ENCODE measurements at regions not wholly inside any gene's neighbourhood (a gene's known extent, or its start where the extent isn't known, plus 50 kb on each side); places are given as distances from the start of the nearest gene placed in this dataset.

GRCh38 chrX:2626750-2627149 lies 64.3 kb upstream of the CD99 start:
- Histone ChIP-seq H2BK5ac (ENCODE audit: low read depth, low read length, poor library complexity, severe bottlenecking) (no peak overlapping the region), H2AFZ (replicated peaks; ENCODE audit: low read length, poor library complexity) (no peak overlapping the region), H2BK20ac (ENCODE audit: low read depth, low read length) (no peak overlapping the region), H3K9me3 (ENCODE audit: control insufficient read depth, insufficient read depth, low read length) (no peaks in the 10 kb centered on the region), H3K27ac (ENCODE audit: insufficient read depth, low read length) (no peak overlapping the region), H3K9me1 (ENCODE audit: insufficient read depth, low read length) (no peaks in the 10 kb centered on the region), H3K14ac (replicated peaks; ENCODE audit: low read depth, low read length) (no peak overlapping the region), H4K20me1 (ENCODE audit: insufficient read depth, low read length) (no peaks in the 10 kb centered on the region), H3K27me3 (ENCODE audit: control insufficient read depth, insufficient read depth, low read length) (no peaks in the 10 kb centered on the region), H3K4me3 (ENCODE audit: insufficient read depth, low read depth, low read length) (no peak overlapping the region), H3K79me1 (ENCODE audit: low read depth in 1 of 2, low read length in 2 of 2) (peaks cover 0 to 4% of the 10 kb centered on the region in 2 experiments; a peak in 1 of 4 replicates), H2BK15ac (ENCODE audit: low read depth, low read length) (no peak overlapping the region), H3K36me3 (ENCODE audit: control insufficient read depth, insufficient read depth, low read length) (peaks cover 7% of the 10 kb centered on the region), H4K91ac (ENCODE audit: insufficient read depth, low read depth, low read length) (no peak overlapping the region), H3K56ac (ENCODE audit: extremely low read depth, insufficient read depth, low read length) (no peak overlapping the region), H3K4me2 (ENCODE audit: low read depth, low read length) (no peak overlapping the region), H3K9ac (ENCODE audit: low read depth, low read length) (no peak overlapping the region), H3K4ac (ENCODE audit: low read depth, low read length) (no peak overlapping the region), H2BK120ac (ENCODE audit: low read depth, low read length) (no peak overlapping the region), H3K4me1 (ENCODE audit: control insufficient read depth, insufficient read depth, low read length) (no peaks in the 10 kb centered on the region), H2AK9ac (replicated peaks; ENCODE audit: low read depth, low read length, poor library complexity) (peak overlapping the region; percentile 40), H3K18ac (ENCODE audit: low read depth, low read length) (no peak overlapping the region), H4K8ac (ENCODE audit: low read depth in 2 of 2, low read length in 2 of 2) (no peak overlapping the region), H2AK5ac (ENCODE audit: low read depth, low read length) (no peak overlapping the region), H3K23ac (ENCODE audit: low read depth, low read length) (no peak overlapping the region), H4K5ac (ENCODE audit: low read depth, low read length) (no peak overlapping the region)
- ATAC-seq (ENCODE audit: low read depth) (no peak), DNase-seq (no peak)
- no TSS peak for BruUV-seq (replicated peaks)
- dilution Hi-C loops (cut with HindIII; ENCODE audit: low sequenced_read_pairs, unreplicated experiment) (no loop called here), intact Hi-C loops (cut with micrococcal nuclease) (no loop called here), in situ Hi-C loops (cut with MboI; ENCODE audit: low sequenced_read_pairs) (no loop called here)
- ChIA-PET CTCF (no interaction called here), POLR2A (ENCODE audit: unreplicated experiment) (no interaction called here)
- no peak for TF ChIP-seq MXI1 (IDR thresholded peaks at IDR 0.05; ENCODE audit: borderline replicate concordance, low read depth, low read length)
- TF ChIP-seq MAZ (IDR thresholded peaks at IDR 0.05; ENCODE audit: borderline replicate concordance, low read depth, low read length), result no peak
- TF ChIP-seq CEBPB (IDR thresholded peaks at IDR 0.05; ENCODE audit: low read depth, low read length), result no peak
- TF ChIP-seq RAD21 (IDR thresholded peaks at IDR 0.05; ENCODE audit: low read length), result no peak
- TF ChIP-seq RCOR1 (IDR thresholded peaks at IDR 0.05; ENCODE audit: insufficient replicate concordance, low read length), result no peak
- TF ChIP-seq BHLHE40 (IDR thresholded peaks at IDR 0.05; ENCODE audit: low read depth, low read length), result no peak
- TF ChIP-seq RFX5 (IDR thresholded peaks at IDR 0.05; ENCODE audit: low read depth, low read length), result no peak
- WGBS, 2 experiments (ENCODE audit: extremely low coverage in 2 of 2, insufficient read length in 1 of 2), result no CpG with 5 or more reads among the region's 2 CpGs
